Osteoblast (primary cell): ENCODE measurements at regions not wholly inside any gene's neighbourhood (a gene's known extent, or its start where the extent isn't known, plus 50 kb on each side); places are given as distances from the start of the nearest gene placed in this dataset.
A peak's percentile ranks its signal among the peaks of the same experiment; 100 is the strongest.

Experiments used
- DNase-seq: peaks from one replicate; pipeline ENCODE4 v3.0.0; 2011; ENCODE audit warnings: low spot score, mixed read lengths; ENCODE audit not compliant: insufficient read length; ENCODE audit errors: missing footprints
- H2AFZ ChIP-seq: 2 replicates; pipeline ENCODE4 v1.6.0; 2011; ENCODE audit warnings: mild to moderate bottlenecking, low read length
- H3K27ac ChIP-seq: 2 replicates; pipeline ENCODE4 v1.5.1; 2011; ENCODE audit warnings: mild to moderate bottlenecking, low read depth, low read length, moderate library complexity
- H3K27me3 ChIP-seq: 2 replicates; pipeline ENCODE4 v1.6.0; 2012; ENCODE audit warnings: mild to moderate bottlenecking, control low read depth, inconsistent platforms, low read length, moderate library complexity; ENCODE audit not compliant: insufficient read depth
- H3K36me3 ChIP-seq: 2 replicates; pipeline ENCODE4 v1.5.1; 2011; ENCODE audit warnings: mild to moderate bottlenecking, low read length, control low read depth, moderate library complexity; ENCODE audit not compliant: insufficient read depth
- H3K4me1 ChIP-seq: 2 replicates; pipeline ENCODE4 v1.5.1; 2011; ENCODE audit warnings: mild to moderate bottlenecking, low read length, control low read depth, moderate library complexity; ENCODE audit not compliant: insufficient read depth
- H3K4me2 ChIP-seq: 2 replicates; pipeline ENCODE4 v1.6.0; 2011; ENCODE audit warnings: mild to moderate bottlenecking, low read length; ENCODE audit not compliant: insufficient read depth
- H3K4me3 ChIP-seq: fragments of 200-600 bp; sonication (generic); 3 replicates; pipeline ENCODE4 v1.5.1; 2012; ENCODE audit warnings: mild to moderate bottlenecking, low read length, inconsistent platforms; ENCODE audit not compliant: insufficient read depth
- H3K79me2 ChIP-seq: 2 replicates; pipeline ENCODE4 v1.6.0; 2012; ENCODE audit warnings: mild to moderate bottlenecking, low read length, control low read depth, inconsistent platforms; ENCODE audit not compliant: insufficient read depth
- H3K9me3 ChIP-seq: 2 replicates; pipeline ENCODE4 v1.5.1; 2011; ENCODE audit warnings: low read depth, low read length, control low read depth
- H4K20me1 ChIP-seq: 2 replicates; pipeline ENCODE4 v1.6.0; 2012; ENCODE audit warnings: mild to moderate bottlenecking, low read length, control low read depth; ENCODE audit not compliant: insufficient read depth
- CTCF ChIP-seq: IDR thresholded peaks from 2 replicates; pipeline ENCODE4 v1.5.1; 2011; ENCODE audit warnings: mild to moderate bottlenecking, low read depth, low read length, moderate library complexity; ENCODE audit errors: extremely low read depth

GRCh38 chr4:108361886-108362285 is 193.2 kb upstream of the LEF1 start:
- Histone ChIP-seq H3K27me3 (no peaks in the 10 kb centered on the region), H2AFZ (no peak overlapping the region), H3K36me3 (no peaks in the 10 kb centered on the region), H3K4me3 (no peak overlapping the region), H3K4me1 (peaks cover 18% of the 10 kb centered on the region), H4K20me1 (no peaks in the 10 kb centered on the region), H3K79me2 (no peaks in the 10 kb centered on the region), H3K4me2 (peak overlapping the region; percentile 67), H3K9me3 (no peaks in the 10 kb centered on the region), H3K27ac (peak overlapping the region; percentile 4)
- DNase-seq, result no peak
- no peak for TF ChIP-seq CTCF

GRCh38 chr4:108361446-108361820 is 192.7 kb upstream of the LEF1 start:
- DNase-seq, result no peak
- TF ChIP-seq CTCF, result no peak
- no peaks in the 10 kb centered on the region for H3K9me3 ChIP-seq
- H2AFZ ChIP-seq, result no peak overlapping the region
- no peaks in the 10 kb centered on the region for H3K36me3 ChIP-seq
- H3K4me3 ChIP-seq, result no peak overlapping the region
- H3K4me1 ChIP-seq, result peaks cover 18% of the 10 kb centered on the region
- H3K27me3 ChIP-seq, result no peaks in the 10 kb centered on the region
- H3K4me2 ChIP-seq, result peak overlapping the region; percentile 67
- peak overlapping the region; percentile 4 for H3K27ac ChIP-seq
- no peaks in the 10 kb centered on the region for H4K20me1 ChIP-seq
- H3K79me2 ChIP-seq, result no peaks in the 10 kb centered on the region

- Histone ChIP-seq H3K4me3 (peak overlapping the region; percentile 29), H4K20me1 (no peaks in the 10 kb centered on the region), H3K27ac (peak overlapping the region; percentile 4), H2AFZ (peak overlapping the region; percentile 42), H3K27me3 (no peaks in the 10 kb centered on the region), H3K4me2 (peak overlapping the region; percentile 67), H3K9me3 (no peaks in the 10 kb centered on the region), H3K36me3 (no peaks in the 10 kb centered on the region), H3K4me1 (peaks cover 18% of the 10 kb centered on the region), H3K79me2 (no peaks in the 10 kb centered on the region)
- TF ChIP-seq CTCF, result no peak
- peak; percentile 78 for DNase-seq
These were observed 192.2 kb upstream of the LEF1 start for GRCh38 chr4:108360754-108361445.

GRCh38 chr4:108359986-108360681 is 191.4 kb upstream of the LEF1 start:
- Histone ChIP-seq H2AFZ (no peak overlapping the region), H3K27me3 (no peaks in the 10 kb centered on the region), H3K79me2 (no peaks in the 10 kb centered on the region), H4K20me1 (no peaks in the 10 kb centered on the region), H3K27ac (no peak overlapping the region), H3K4me3 (no peak overlapping the region), H3K4me2 (peak overlapping the region; percentile 67), H3K4me1 (peaks cover 18% of the 10 kb centered on the region), H3K36me3 (no peaks in the 10 kb centered on the region), H3K9me3 (no peaks in the 10 kb centered on the region)
- TF ChIP-seq CTCF, result no peak
- DNase-seq, result no peak
